H9 (cell line): ENCODE measurements at regions not wholly inside any gene's neighbourhood (a gene's known extent, or its start where the extent isn't known, plus 50 kb on each side); places are given as distances from the start of the nearest gene placed in this dataset.

Experiments
- DNase-seq: peaks from one replicate; pipeline ENCODE4 v3.0.0-alpha.2; 2017
- H2AFZ ChIP-seq: one replicate; pipeline ENCODE4 v1.6.1; 2013; ENCODE audit warnings: mild to moderate bottlenecking, low read length, control low read depth, moderate library complexity
- H2AK5ac ChIP-seq: 2 replicates; pipeline ENCODE4 v1.6.1; 2013; ENCODE audit warnings: low read length, control low read depth, mixed read lengths; ENCODE audit not compliant: insufficient read length
- H2BK120ac ChIP-seq: one replicate; pipeline ENCODE4 v1.6.1; 2013; ENCODE audit warnings: low read depth, mild to moderate bottlenecking, low read length, control low read depth, inconsistent platforms; ENCODE audit not compliant: poor library complexity, severe bottlenecking
- H2BK12ac ChIP-seq: 2 replicates; pipeline ENCODE4 v1.6.1; 2013; ENCODE audit warnings: low read length, control low read depth, mixed read lengths, low read depth; ENCODE audit not compliant: insufficient read length
- H2BK15ac ChIP-seq: 2 replicates; pipeline ENCODE4 v1.6.1; 2013; ENCODE audit warnings: low read depth, low read length, control low read depth
- H2BK20ac ChIP-seq: one replicate; pipeline ENCODE4 v1.6.1; 2013; ENCODE audit warnings: low read depth, mild to moderate bottlenecking, low read length, control low read depth, inconsistent platforms; ENCODE audit not compliant: poor library complexity, severe bottlenecking
- H2BK5ac ChIP-seq: 2 replicates; pipeline ENCODE4 v1.6.1; 2013; ENCODE audit warnings: low read length, control low read depth, mixed read lengths; ENCODE audit not compliant: insufficient read length
- H3K14ac ChIP-seq: 2 replicates; pipeline ENCODE4 v1.6.1; 2013; ENCODE audit warnings: low read length, control low read depth; ENCODE audit not compliant: insufficient read depth
- H3K18ac ChIP-seq: 2 replicates; pipeline ENCODE4 v1.6.1; 2013; ENCODE audit warnings: low read depth, mild to moderate bottlenecking, mixed read lengths, low read length, control low read depth; ENCODE audit not compliant: insufficient read length
- H3K23ac ChIP-seq: 2 replicates; pipeline ENCODE4 v1.6.1; 2013; ENCODE audit warnings: low read length, control low read depth, mixed read lengths, low read depth; ENCODE audit not compliant: insufficient read length
- H3K23me2 ChIP-seq: 2 replicates; pipeline ENCODE4 v1.6.1; 2013; ENCODE audit warnings: low read depth, mild to moderate bottlenecking, mixed read lengths, low read length, control low read depth; ENCODE audit not compliant: insufficient read length, poor library complexity, severe bottlenecking
- H3K27ac ChIP-seq: 2 replicates; pipeline ENCODE4 v1.5.1; 2013; ENCODE audit warnings: low read length, control low read depth, mixed read lengths, low read depth; ENCODE audit not compliant: insufficient read length
- H3K27me3 ChIP-seq: 2 replicates; pipeline ENCODE4 v1.6.1; 2013; ENCODE audit warnings: low read length, control low read depth, inconsistent platforms; ENCODE audit not compliant: insufficient read depth
- H3K4ac ChIP-seq: 2 replicates; pipeline ENCODE4 v1.6.1; 2013; ENCODE audit warnings: low read depth, mild to moderate bottlenecking, control low read depth, inconsistent platforms, low read length, moderate library complexity
- H3K4me1 ChIP-seq: 2 replicates; pipeline ENCODE4 v1.6.1; 2013; ENCODE audit warnings: low read length, control low read depth, inconsistent platforms; ENCODE audit not compliant: insufficient read depth
- H3K4me2 ChIP-seq: 2 replicates; pipeline ENCODE4 v1.6.1; 2013; ENCODE audit warnings: low read length, control low read depth, mixed read lengths; ENCODE audit not compliant: insufficient read length, insufficient read depth
- H3K56ac ChIP-seq: 2 replicates; pipeline ENCODE4 v1.6.1; 2013; ENCODE audit warnings: low read depth, mild to moderate bottlenecking, mixed read lengths, low read length, control low read depth; ENCODE audit not compliant: insufficient read length
- H3K79me1 ChIP-seq: 2 replicates; pipeline ENCODE4 v1.6.1; 2013; ENCODE audit warnings: low read depth, mild to moderate bottlenecking, moderate library complexity, low read length, control low read depth, inconsistent platforms; ENCODE audit not compliant: insufficient read depth, poor library complexity, severe bottlenecking
- H3K79me2 ChIP-seq: 2 replicates; pipeline ENCODE4 v1.6.1; 2013; ENCODE audit warnings: low read length, control low read depth, inconsistent platforms; ENCODE audit not compliant: insufficient read depth
- H3K9ac ChIP-seq: 2 replicates; pipeline ENCODE4 v1.6.1; 2013; ENCODE audit warnings: low read length, control low read depth, mixed read lengths; ENCODE audit not compliant: insufficient read length; ENCODE audit errors: extremely low read depth
- H3K9me3 ChIP-seq: one replicate; pipeline ENCODE4 v1.6.1; 2013; ENCODE audit warnings: low read depth, low read length, inconsistent platforms; ENCODE audit not compliant: control insufficient read depth
- H3T11ph ChIP-seq: one replicate; pipeline ENCODE4 v1.6.1; 2013; ENCODE audit warnings: mild to moderate bottlenecking, low read length, control low read depth, inconsistent platforms
- H4K20me1 ChIP-seq: one replicate; pipeline ENCODE4 v1.6.1; 2013; ENCODE audit not compliant: control insufficient read depth, insufficient read length, insufficient read depth
- H4K5ac ChIP-seq: 2 replicates; pipeline ENCODE4 v1.6.1; 2013; ENCODE audit warnings: low read depth, mild to moderate bottlenecking, mixed read lengths, low read length, control low read depth; ENCODE audit not compliant: insufficient read length
- H4K8ac ChIP-seq: replicated peaks from 2 replicates; pipeline ENCODE4 v1.6.1; 2013; ENCODE audit warnings: low read length, control low read depth, mixed read lengths, low read depth; ENCODE audit not compliant: insufficient read length
- H4K91ac ChIP-seq: 2 replicates; pipeline ENCODE4 v1.6.1; 2013; ENCODE audit warnings: low read depth, mild to moderate bottlenecking, moderate library complexity, mixed read lengths, low read length, control low read depth; ENCODE audit not compliant: insufficient read length
- H3K27ac Mint-ChIP-seq, 3 experiments: 2 replicates in 2 of 3; 3 replicates in 1 of 3; pipeline ENCODE4 v1.8.0; 2020 to 2021; ENCODE audit warnings: mixed read lengths in 3 of 3, mild to moderate bottlenecking in 1 of 3, moderate library complexity in 1 of 3
- H3K27me3 Mint-ChIP-seq: 2 replicates; pipeline ENCODE4 v1.8.0; 2021; ENCODE audit warnings: low read depth, mild to moderate bottlenecking, moderate library complexity, mixed read lengths
- H3K36me3 Mint-ChIP-seq, 3 experiments: 2 replicates in 2 of 3; 3 replicates in 1 of 3; pipeline ENCODE4 v1.8.0; 2020 to 2021; ENCODE audit warnings: low read depth in 3 of 3, mixed read lengths in 3 of 3; ENCODE audit not compliant: insufficient read depth in 1 of 3
- H3K4me1 Mint-ChIP-seq, 2 experiments: 2 replicates each; pipeline ENCODE4 v1.8.0; 2020; ENCODE audit warnings: mixed read lengths in 2 of 2
- H3K4me3 Mint-ChIP-seq, 2 experiments: 2 replicates in 1 of 2; 3 replicates in 1 of 2; pipeline ENCODE4 v1.8.0; 2020 to 2021; ENCODE audit warnings: mild to moderate bottlenecking in 2 of 2, mixed read lengths in 2 of 2, moderate library complexity in 1 of 2
- H3K9me3 Mint-ChIP-seq, 2 experiments: 2 replicates in 1 of 2; 3 replicates in 1 of 2; pipeline ENCODE4 v1.8.0; 2020; ENCODE audit warnings: mild to moderate bottlenecking in 2 of 2, mixed read lengths in 2 of 2, moderate library complexity in 1 of 2
- CTCF ChIP-seq: fragments of 200-600 bp; sonication (generic); conservative IDR thresholded peaks from 3 replicates; pipeline ENCODE4 v1.8.0; 2021; ENCODE audit warnings: antibody characterized with exemption, mild to moderate bottlenecking
- WGBS: extraction: QIAGEN DNeasy Blood & Tissue Kit; methylation state at CpG from one replicate; pipeline ENCODE4 v1.1.7; 2013; ENCODE audit warnings: missing lambda C conversion rate, low lambda C conversion rate, mixed read lengths; ENCODE audit not compliant: insufficient read length; ENCODE audit errors: extremely low coverage; 5-methylcytosine and 5-hydroxymethylcytosine counted together

GRCh38 chr20:48015141-48015910, 230.0 kb upstream of the SULF2 start:
- Histone ChIP-seq H2BK12ac (no peak overlapping the region), H3K79me2 (no peaks in the 10 kb centered on the region), H3K23me2 (no peaks in the 10 kb centered on the region), H3K56ac (no peak overlapping the region), H3K27ac (no peak overlapping the region), H3K4ac (no peak overlapping the region), H3K14ac (no peak overlapping the region), H2BK120ac (no peak overlapping the region), H4K5ac (no peak overlapping the region), H4K91ac (no peak overlapping the region), H3K4me1 (no peaks in the 10 kb centered on the region), H2AFZ (no peak overlapping the region), H4K8ac (no peak overlapping the region), H3T11ph (no peak overlapping the region), H2BK15ac (no peak overlapping the region), H3K9me3 (no peaks in the 10 kb centered on the region), H2AK5ac (no peak overlapping the region), H3K18ac (no peak overlapping the region), H3K23ac (no peak overlapping the region), H3K27me3 (no peaks in the 10 kb centered on the region), H3K9ac (no peak overlapping the region), H2BK5ac (no peak overlapping the region), H2BK20ac (no peak overlapping the region), H4K20me1 (no peaks in the 10 kb centered on the region), H3K4me2 (no peak overlapping the region), H3K79me1 (no peaks in the 10 kb centered on the region)
- DNase-seq: no peak
- peaks cover 5 to 19% (median 6%) of the 10 kb centered on the region in 3 experiments for H3K36me3 Mint-ChIP-seq
- no peak overlapping the region for H3K4me3 Mint-ChIP-seq
- H3K4me1 Mint-ChIP-seq: peaks cover 7% of the 10 kb centered on the region in 2 experiments
- no peak for TF ChIP-seq CTCF
- peaks cover 9% of the 10 kb centered on the region for H3K27me3 Mint-ChIP-seq
- H3K27ac Mint-ChIP-seq: no peak overlapping the region
- WGBS: no CpG with 5 or more reads among the region's 8 CpGs
- peaks cover 8 to 19% of the 10 kb centered on the region in 2 experiments; a peak in 4 of 5 replicates for H3K9me3 Mint-ChIP-seq
